A673 (cell line): ENCODE measurements at regions not wholly inside any gene's neighbourhood (a gene's known extent, or its start where the extent isn't known, plus 50 kb on each side); places are given as distances from the start of the nearest gene placed in this dataset.

ENCODE experiments used
- BruUV-seq: library from RNA; stranded (reverse); fragments of 400-500 nt; replicated peaks from 2 replicates; lab custom pipeline; 2021; lab: Mats Ljungman, UMichigan
- CTCF ChIA-PET: fragments of 300-600 bp; sonication (Branson Sonifier 250); formaldehyde crosslinking; loops from one replicate; lab custom pipeline; 2022; ENCODE audit warnings: antibody characterized with exemption; lab: Charles Lee
- POLR2A ChIA-PET: fragments of 300-600 bp; sonication (Branson Sonifier 250); formaldehyde crosslinking; loops from one replicate; lab custom pipeline; 2022; ENCODE audit warnings: antibody characterized with exemption; ENCODE audit not compliant: low non-redundant PET; lab: Charles Lee
- DNase-seq: peaks from one replicate; pipeline ENCODE4 v3.0.0-alpha.2; 2015; ENCODE audit warnings: low spot score
- H3K27ac ChIP-seq: fragments of 200-600 bp; sonication (generic); 2 replicates; pipeline ENCODE4 v1.5.1; 2016; ENCODE audit warnings: mixed run types, low read depth, mild to moderate bottlenecking, mixed read lengths, antibody characterized with exemption, low read length; ENCODE audit not compliant: poor library complexity, severe bottlenecking
- H3K27me3 ChIP-seq: fragments of 200-600 bp; sonication (generic); replicated peaks from 2 replicates; pipeline ENCODE4 v1.6.1; 2017; ENCODE audit warnings: mixed run types, low read depth, mild to moderate bottlenecking, mixed read lengths, antibody characterized with exemption, low read length; ENCODE audit not compliant: insufficient read depth, poor library complexity
- H3K36me3 ChIP-seq: fragments of 200-600 bp; sonication (generic); 2 replicates; pipeline ENCODE4 v1.6.1; 2016; ENCODE audit warnings: mixed run types, mild to moderate bottlenecking, mixed read lengths, antibody characterized with exemption, low read length; ENCODE audit not compliant: insufficient read depth, poor library complexity, severe bottlenecking
- H3K4me1 ChIP-seq: fragments of 200-600 bp; sonication (generic); 2 replicates; pipeline ENCODE4 v1.6.1; 2017; ENCODE audit warnings: mixed run types, mild to moderate bottlenecking, mixed read lengths, antibody characterized with exemption, low read length; ENCODE audit not compliant: insufficient read depth, poor library complexity, severe bottlenecking
- H3K4me3 ChIP-seq: fragments of 200-600 bp; sonication (generic); 2 replicates; pipeline ENCODE4 v1.5.1; 2016; ENCODE audit warnings: low read depth, mixed run types, mild to moderate bottlenecking, mixed read lengths, low read length; ENCODE audit not compliant: poor library complexity, severe bottlenecking
- H3K9me3 ChIP-seq: fragments of 200-600 bp; sonication (generic); 2 replicates; pipeline ENCODE4 v1.6.1; 2016; ENCODE audit warnings: mixed run types, low read depth, mild to moderate bottlenecking, mixed read lengths, antibody characterized with exemption, low read length; ENCODE audit not compliant: poor library complexity, severe bottlenecking
- EZH2 ChIP-seq: fragments of 200-600 bp; sonication (generic); IDR thresholded peaks from 2 replicates; pipeline ENCODE4 v1.6.1; 2017; ENCODE audit warnings: borderline replicate concordance, low read depth, mild to moderate bottlenecking, mixed read lengths, antibody characterized with exemption, low read length; ENCODE audit not compliant: poor library complexity, severe bottlenecking
- intact Hi-C: fragments of 100-400 bp; cut with micrococcal nuclease; formaldehyde crosslinking; loops from one replicate; pipeline ENCODE4 v1.10.0; 2022; ENCODE audit not compliant: unreplicated experiment
- TF ChIP-seq, protein P1 (sequence below): fragments of 300-800, 200-600 bp; sonication (generic); conservative IDR thresholded peaks from 2 replicates; pipeline ENCODE4 v1.5.1; 2017; ENCODE audit warnings: low read depth, mild to moderate bottlenecking, antibody characterized with exemption, low read length, moderate library complexity, mixed read lengths

DNA sequence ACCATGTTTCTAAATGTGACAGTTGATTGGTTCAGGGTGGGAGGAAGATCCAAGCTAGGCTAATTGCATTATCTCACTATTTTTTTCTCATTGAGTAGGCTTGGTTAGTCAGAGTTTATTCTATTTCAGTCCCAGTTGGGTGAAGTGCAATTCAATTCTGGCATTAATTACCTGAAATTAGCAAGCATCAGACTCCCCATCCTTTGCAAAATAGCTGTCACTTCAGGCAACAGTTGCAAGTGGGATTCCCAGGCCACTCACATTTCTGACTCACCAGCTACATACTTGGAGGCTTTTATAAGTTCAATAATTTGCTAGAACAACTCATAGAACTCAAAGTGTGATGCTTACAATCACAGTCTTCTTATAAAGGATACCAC lies 155.8 kb upstream of the HAND2 start:
- intact Hi-C loops, result no loop called here
- no peak for TF ChIP-seq EZH2
- TF ChIP-seq, protein P1, sequence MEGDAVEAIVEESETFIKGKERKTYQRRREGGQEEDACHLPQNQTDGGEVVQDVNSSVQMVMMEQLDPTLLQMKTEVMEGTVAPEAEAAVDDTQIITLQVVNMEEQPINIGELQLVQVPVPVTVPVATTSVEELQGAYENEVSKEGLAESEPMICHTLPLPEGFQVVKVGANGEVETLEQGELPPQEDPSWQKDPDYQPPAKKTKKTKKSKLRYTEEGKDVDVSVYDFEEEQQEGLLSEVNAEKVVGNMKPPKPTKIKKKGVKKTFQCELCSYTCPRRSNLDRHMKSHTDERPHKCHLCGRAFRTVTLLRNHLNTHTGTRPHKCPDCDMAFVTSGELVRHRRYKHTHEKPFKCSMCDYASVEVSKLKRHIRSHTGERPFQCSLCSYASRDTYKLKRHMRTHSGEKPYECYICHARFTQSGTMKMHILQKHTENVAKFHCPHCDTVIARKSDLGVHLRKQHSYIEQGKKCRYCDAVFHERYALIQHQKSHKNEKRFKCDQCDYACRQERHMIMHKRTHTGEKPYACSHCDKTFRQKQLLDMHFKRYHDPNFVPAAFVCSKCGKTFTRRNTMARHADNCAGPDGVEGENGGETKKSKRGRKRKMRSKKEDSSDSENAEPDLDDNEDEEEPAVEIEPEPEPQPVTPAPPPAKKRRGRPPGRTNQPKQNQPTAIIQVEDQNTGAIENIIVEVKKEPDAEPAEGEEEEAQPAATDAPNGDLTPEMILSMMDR, result no peak
- H3K36me3 ChIP-seq, result no peaks in the 10 kb centered on the region
- no peak for DNase-seq
- POLR2A ChIA-PET, result no interaction called here
- BruUV-seq, result no TSS peak
- no peak overlapping the region for H3K27ac ChIP-seq
- H3K4me1 ChIP-seq, result no peaks in the 10 kb centered on the region
- no peak overlapping the region for H3K4me3 ChIP-seq
- CTCF ChIA-PET, result no interaction called here
- H3K27me3 ChIP-seq, result no peaks in the 10 kb centered on the region
- H3K9me3 ChIP-seq, result no peaks in the 10 kb centered on the region

DNA sequence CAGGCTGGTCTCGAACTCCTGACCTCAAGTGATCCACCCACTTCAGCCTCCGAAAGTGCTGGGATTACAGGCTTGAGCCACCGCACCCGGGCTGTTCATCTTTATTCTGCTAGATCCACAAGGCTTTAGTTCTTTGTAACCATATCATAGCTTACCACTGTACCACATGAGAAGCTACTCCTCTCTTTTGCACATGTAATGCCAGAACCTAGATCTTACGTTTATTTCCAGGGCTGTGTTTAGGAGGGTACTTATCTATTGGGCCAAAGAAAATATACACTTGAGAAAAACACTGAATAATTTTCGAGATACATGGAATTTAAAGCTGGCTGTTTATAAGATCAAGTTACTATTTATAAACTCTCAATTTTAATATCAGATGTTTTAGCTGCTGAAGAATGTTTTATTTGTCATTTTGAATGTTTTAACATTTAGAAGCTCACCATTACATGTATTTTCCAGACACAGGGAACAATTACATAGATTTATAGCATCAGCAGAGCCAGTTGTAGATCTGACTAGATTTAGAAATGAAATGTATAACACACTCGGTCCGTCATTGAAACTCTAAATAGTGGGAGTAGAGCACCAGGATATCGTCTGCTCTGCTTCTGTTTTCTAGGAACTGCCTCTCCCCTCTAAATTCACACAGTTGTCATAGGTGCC lies 155.3 kb upstream of the HAND2 start:
- Histone ChIP-seq H3K4me1 (no peaks in the 10 kb centered on the region), H3K27me3 (no peaks in the 10 kb centered on the region), H3K4me3 (no peak overlapping the region), H3K9me3 (no peaks in the 10 kb centered on the region), H3K27ac (no peak overlapping the region), H3K36me3 (no peaks in the 10 kb centered on the region)
- TF ChIP-seq EZH2, result no peak
- TF ChIP-seq, protein P1, result no peak
- ChIA-PET POLR2A (no interaction called here), CTCF (no interaction called here)
- intact Hi-C loops, result no loop called here
- no TSS peak for BruUV-seq
- DNase-seq, result no peak

DNA sequence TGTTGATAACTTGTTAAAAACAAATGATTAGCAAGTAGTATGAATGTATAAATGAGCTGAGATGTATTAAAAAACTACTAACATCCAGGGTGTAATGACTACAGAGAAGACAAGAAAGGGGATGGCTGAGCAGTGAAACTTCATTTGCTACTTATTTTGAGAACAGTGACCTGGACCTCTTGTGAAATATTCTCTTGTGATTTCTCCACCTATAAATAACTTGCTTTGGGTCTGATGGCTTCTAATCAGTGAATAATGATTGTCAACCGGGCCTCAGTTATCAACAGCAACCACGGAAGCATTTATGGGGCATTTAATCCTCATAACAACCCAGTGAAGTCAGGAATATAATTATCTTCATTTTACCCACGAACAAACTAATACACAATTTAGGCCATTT lies 154.2 kb upstream of the HAND2 start:
- H3K9me3 ChIP-seq, result no peaks in the 10 kb centered on the region
- no peak for DNase-seq
- no peak overlapping the region for H3K4me3 ChIP-seq
- POLR2A ChIA-PET, result no interaction called here
- CTCF ChIA-PET, result no interaction called here
- H3K36me3 ChIP-seq, result no peaks in the 10 kb centered on the region
- BruUV-seq, result no TSS peak
- intact Hi-C loops, result no loop called here
- H3K27ac ChIP-seq, result no peak overlapping the region
- no peaks in the 10 kb centered on the region for H3K4me1 ChIP-seq
- no peaks in the 10 kb centered on the region for H3K27me3 ChIP-seq
- TF ChIP-seq EZH2, result no peak
- TF ChIP-seq, protein P1, result no peak
